ENCODE measurements at regions not wholly inside any gene's neighbourhood (a gene's known extent, or its start where the extent isn't known, plus 50 kb on each side); places are given as distances from the start of the nearest gene placed in this dataset.
A peak's percentile ranks its signal among the peaks of the same experiment; 100 is the strongest.

DNA sequence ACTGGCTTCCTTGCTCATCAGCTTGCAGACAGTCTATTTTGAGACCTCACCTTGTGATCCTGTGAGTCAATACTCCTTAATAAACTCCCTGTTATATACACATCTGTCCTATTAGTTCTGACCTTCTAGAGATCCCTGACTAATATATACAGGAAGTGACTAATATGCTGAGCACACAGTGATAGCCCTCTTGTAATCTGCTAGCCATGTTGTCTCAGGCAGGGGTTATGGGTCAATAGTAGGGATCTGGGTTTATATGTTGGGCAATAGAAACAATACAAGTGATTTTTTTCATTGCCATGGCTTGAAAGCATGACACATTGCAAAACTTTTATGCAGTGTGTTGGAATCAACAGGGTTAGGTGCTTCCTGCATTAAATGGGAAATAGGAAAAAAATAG, 562.2 kb downstream of the GALC start:
- Mint-ChIP-seq H3K27me3 (ENCODE audit: insufficient read depth) (no peaks in the 10 kb centered on the region), H3K4me3 (no peak overlapping the region), H3K4me1 (peaks cover 23% of the 10 kb centered on the region), H3K36me3 (ENCODE audit: low read depth) (peaks cover 21% of the 10 kb centered on the region), H3K27ac (no peak overlapping the region), H3K9me3 (peaks cover 39% of the 10 kb centered on the region)
- peaks cover 3% of the 10 kb centered on the region for H3K4me1 ChIP-seq (ENCODE audit: control insufficient read depth, insufficient read depth, low read length)
- no peak overlapping the region for H3K27ac ChIP-seq (ENCODE audit: low read depth, low read length)
- TF ChIP-seq, protein P1, sequence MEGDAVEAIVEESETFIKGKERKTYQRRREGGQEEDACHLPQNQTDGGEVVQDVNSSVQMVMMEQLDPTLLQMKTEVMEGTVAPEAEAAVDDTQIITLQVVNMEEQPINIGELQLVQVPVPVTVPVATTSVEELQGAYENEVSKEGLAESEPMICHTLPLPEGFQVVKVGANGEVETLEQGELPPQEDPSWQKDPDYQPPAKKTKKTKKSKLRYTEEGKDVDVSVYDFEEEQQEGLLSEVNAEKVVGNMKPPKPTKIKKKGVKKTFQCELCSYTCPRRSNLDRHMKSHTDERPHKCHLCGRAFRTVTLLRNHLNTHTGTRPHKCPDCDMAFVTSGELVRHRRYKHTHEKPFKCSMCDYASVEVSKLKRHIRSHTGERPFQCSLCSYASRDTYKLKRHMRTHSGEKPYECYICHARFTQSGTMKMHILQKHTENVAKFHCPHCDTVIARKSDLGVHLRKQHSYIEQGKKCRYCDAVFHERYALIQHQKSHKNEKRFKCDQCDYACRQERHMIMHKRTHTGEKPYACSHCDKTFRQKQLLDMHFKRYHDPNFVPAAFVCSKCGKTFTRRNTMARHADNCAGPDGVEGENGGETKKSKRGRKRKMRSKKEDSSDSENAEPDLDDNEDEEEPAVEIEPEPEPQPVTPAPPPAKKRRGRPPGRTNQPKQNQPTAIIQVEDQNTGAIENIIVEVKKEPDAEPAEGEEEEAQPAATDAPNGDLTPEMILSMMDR (conservative IDR thresholded peaks at IDR 0.05), result no peak
- H3K27me3 ChIP-seq (ENCODE audit: control insufficient read depth, insufficient read depth, low read length, poor library complexity, severe bottlenecking), result no peaks in the 10 kb centered on the region
- peaks cover 34% of the 10 kb centered on the region for H3K9me3 ChIP-seq (ENCODE audit: control insufficient read depth, low read length)
- peaks cover 7% of the 10 kb centered on the region for H3K36me3 ChIP-seq (ENCODE audit: control insufficient read depth, insufficient read depth, low read length)
- DNase-seq, result no peak
- peak overlapping the region; percentile 31 for H3K4me3 ChIP-seq (ENCODE audit: low read length)
- no peak overlapping the region for H3K9ac ChIP-seq (ENCODE audit: extremely low read depth, low read length, poor library complexity, severe bottlenecking)

DNA sequence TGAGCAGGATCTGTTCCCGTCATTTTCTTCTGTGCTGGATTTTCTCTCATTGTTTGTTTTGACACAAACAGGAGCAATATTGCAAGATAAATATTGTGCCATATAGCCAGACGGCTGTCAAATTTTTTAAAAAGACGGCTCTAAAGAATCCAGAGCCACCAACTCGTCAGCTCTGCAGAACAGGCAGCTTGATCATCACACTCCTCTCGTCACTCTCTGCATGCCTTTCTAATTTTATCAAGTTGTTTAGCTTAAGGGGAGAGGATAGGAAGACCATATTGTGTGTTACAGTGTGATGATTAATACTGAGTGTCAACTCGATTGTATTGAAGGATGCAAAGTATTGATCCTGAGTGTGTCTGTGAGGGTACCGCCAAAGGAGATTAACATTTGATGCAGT, 562.8 kb downstream of the GALC start:
- peaks cover 21% of the 10 kb centered on the region for H3K36me3 Mint-ChIP-seq (ENCODE audit: low read depth)

DNA sequence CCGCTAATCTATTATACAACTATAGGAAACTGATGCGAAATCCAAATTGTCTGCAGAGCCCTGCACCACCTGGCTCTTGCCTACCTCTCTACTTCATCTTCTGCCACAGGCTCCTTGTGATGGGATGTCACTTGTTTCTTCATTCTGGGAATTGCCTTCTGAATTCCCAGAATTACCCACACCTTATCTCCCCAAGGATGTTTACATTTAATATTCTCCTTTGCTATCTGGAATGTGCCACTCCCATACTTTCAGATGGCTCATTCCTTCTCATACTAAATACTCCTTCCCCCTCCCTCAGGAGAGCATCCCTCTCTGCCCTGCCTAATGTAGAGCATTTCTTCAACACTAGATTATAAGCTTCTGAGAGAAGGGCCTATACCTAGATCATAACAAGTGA, 573.1 kb downstream of the GALC start:
- TF ChIP-seq, protein P1 (conservative IDR thresholded peaks at IDR 0.05), result no peak
- no peaks in the 10 kb centered on the region for H3K4me1 ChIP-seq (ENCODE audit: control insufficient read depth, insufficient read depth, low read length)
- 100% methylated on average over 1 to 2 of the region's 2 CpGs for WGBS, 2 experiments (ENCODE audit: insufficient coverage in 1 of 2, insufficient read length in 1 of 2)
- Mint-ChIP-seq H3K27ac (no peak overlapping the region), H3K4me3 (no peak overlapping the region), H3K4me1 (no peaks in the 10 kb centered on the region), H3K9me3 (peaks cover 78% of the 10 kb centered on the region), H3K27me3 (ENCODE audit: insufficient read depth) (no peaks in the 10 kb centered on the region), H3K36me3 (ENCODE audit: low read depth) (peaks cover 44% of the 10 kb centered on the region)
- DNase-seq, result no peak
- peak overlapping the region; percentile 61 for H3K4me3 ChIP-seq (ENCODE audit: low read length)
- H3K27me3 ChIP-seq (ENCODE audit: control insufficient read depth, insufficient read depth, low read length, poor library complexity, severe bottlenecking), result no peaks in the 10 kb centered on the region
- no peaks in the 10 kb centered on the region for H3K36me3 ChIP-seq (ENCODE audit: control insufficient read depth, insufficient read depth, low read length)
- no peak overlapping the region for H3K27ac ChIP-seq (ENCODE audit: low read depth, low read length)
- peaks cover 58% of the 10 kb centered on the region for H3K9me3 ChIP-seq (ENCODE audit: control insufficient read depth, low read length)
- no peak overlapping the region for H3K9ac ChIP-seq (ENCODE audit: extremely low read depth, low read length, poor library complexity, severe bottlenecking)

More for the DNA sequence above, 562.8 kb downstream of the GALC start:
- no peaks in the 10 kb centered on the region for H3K4me1 ChIP-seq (ENCODE audit: control insufficient read depth, insufficient read depth, low read length)
- peaks cover 38% of the 10 kb centered on the region for H3K9me3 ChIP-seq (ENCODE audit: control insufficient read depth, low read length)
- Mint-ChIP-seq H3K27ac (no peak overlapping the region), H3K4me3 (no peak overlapping the region), H3K27me3 (ENCODE audit: insufficient read depth) (no peaks in the 10 kb centered on the region), H3K4me1 (peaks cover 17% of the 10 kb centered on the region), H3K9me3 (peaks cover 44% of the 10 kb centered on the region)
- H3K4me3 ChIP-seq (ENCODE audit: low read length), result no peak overlapping the region
- 95 to 96% methylated on average over 7 of the region's 7 CpGs for WGBS, 2 experiments (ENCODE audit: insufficient coverage in 1 of 2, insufficient read length in 1 of 2)
- H3K9ac ChIP-seq (ENCODE audit: extremely low read depth, low read length, poor library complexity, severe bottlenecking), result no peak overlapping the region
- no peak for DNase-seq
- H3K36me3 ChIP-seq (ENCODE audit: control insufficient read depth, insufficient read depth, low read length), result peaks cover 7% of the 10 kb centered on the region
- H3K27me3 ChIP-seq (ENCODE audit: control insufficient read depth, insufficient read depth, low read length, poor library complexity, severe bottlenecking), result no peaks in the 10 kb centered on the region
- TF ChIP-seq, protein P1 (conservative IDR thresholded peaks at IDR 0.05), result no peak
- H3K27ac ChIP-seq (ENCODE audit: low read depth, low read length), result no peak overlapping the region

Data from endodermal cell (in vitro differentiated cells).